Breast epithelium (tissue), 3 donors: ENCODE measurements at regions not wholly inside any gene's neighbourhood (a gene's known extent, or its start where the extent isn't known, plus 50 kb on each side); places are given as distances from the start of the nearest gene placed in this dataset.

Experiments used
- POLR2A ChIP-seq: fragments of 450-650 bp; IDR thresholded peaks from one replicate; pipeline ENCODE4 v1.6.1; 2016; ENCODE audit warnings: antibody characterized with exemption, mild to moderate bottlenecking, moderate library complexity
- TF ChIP-seq, protein P1 (sequence below), 3 donors: fragments of 450-650 bp; IDR thresholded peaks; one replicate each; pipeline ENCODE4 v1.5.1; 2016 to 2017; ENCODE audit warnings: antibody characterized with exemption in 3 of 3, mild to moderate bottlenecking in 3 of 3, moderate library complexity in 3 of 3

DNA sequence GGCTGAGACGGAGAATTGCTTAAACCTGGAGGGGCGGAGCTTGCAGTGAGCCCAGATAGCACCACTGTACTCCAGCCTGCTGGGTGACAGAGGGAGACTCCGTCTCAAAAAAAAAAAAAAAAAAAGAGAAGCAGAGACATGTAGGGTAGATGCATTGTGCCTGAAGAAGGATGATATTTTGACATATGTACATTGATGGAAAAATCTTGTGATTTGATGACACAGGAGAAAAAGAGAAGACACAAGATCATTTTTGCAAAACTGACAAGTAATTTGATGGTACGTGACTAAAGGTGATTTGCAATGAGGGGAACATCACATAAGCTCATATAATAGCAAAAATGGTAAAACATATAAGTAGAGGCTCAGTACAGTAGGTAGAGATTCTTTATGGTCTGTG is 340.1 kb upstream of the FSTL5 start:
- TF ChIP-seq, protein P1, sequence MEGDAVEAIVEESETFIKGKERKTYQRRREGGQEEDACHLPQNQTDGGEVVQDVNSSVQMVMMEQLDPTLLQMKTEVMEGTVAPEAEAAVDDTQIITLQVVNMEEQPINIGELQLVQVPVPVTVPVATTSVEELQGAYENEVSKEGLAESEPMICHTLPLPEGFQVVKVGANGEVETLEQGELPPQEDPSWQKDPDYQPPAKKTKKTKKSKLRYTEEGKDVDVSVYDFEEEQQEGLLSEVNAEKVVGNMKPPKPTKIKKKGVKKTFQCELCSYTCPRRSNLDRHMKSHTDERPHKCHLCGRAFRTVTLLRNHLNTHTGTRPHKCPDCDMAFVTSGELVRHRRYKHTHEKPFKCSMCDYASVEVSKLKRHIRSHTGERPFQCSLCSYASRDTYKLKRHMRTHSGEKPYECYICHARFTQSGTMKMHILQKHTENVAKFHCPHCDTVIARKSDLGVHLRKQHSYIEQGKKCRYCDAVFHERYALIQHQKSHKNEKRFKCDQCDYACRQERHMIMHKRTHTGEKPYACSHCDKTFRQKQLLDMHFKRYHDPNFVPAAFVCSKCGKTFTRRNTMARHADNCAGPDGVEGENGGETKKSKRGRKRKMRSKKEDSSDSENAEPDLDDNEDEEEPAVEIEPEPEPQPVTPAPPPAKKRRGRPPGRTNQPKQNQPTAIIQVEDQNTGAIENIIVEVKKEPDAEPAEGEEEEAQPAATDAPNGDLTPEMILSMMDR (IDR thresholded peaks at IDR 0.05): no peak
- TF ChIP-seq POLR2A: no peak
